SU-DHL-6 (cell line): ENCODE measurements at regions not wholly inside any gene's neighbourhood (a gene's known extent, or its start where the extent isn't known, plus 50 kb on each side); places are given as distances from the start of the nearest gene placed in this dataset.

Experiments
- EZH2phosphoT487 ChIP-seq: fragments of 200-600 bp; sonication (generic), shearing (Covaris generic); conservative IDR thresholded peaks from 2 replicates; pipeline ENCODE4 v1.6.1; 2018; ENCODE audit warnings: mild to moderate bottlenecking, antibody characterized with exemption, low read length, moderate library complexity, mixed read lengths
- TF ChIP-seq, protein P1 (sequence below): fragments of 200-600 bp; sonication (generic); IDR thresholded peaks from one replicate; pipeline ENCODE4 v1.5.1; 2017; ENCODE audit warnings: antibody characterized with exemption, mild to moderate bottlenecking, low read length, moderate library complexity; ENCODE audit not compliant: insufficient read depth, poor library complexity, severe bottlenecking

DNA sequence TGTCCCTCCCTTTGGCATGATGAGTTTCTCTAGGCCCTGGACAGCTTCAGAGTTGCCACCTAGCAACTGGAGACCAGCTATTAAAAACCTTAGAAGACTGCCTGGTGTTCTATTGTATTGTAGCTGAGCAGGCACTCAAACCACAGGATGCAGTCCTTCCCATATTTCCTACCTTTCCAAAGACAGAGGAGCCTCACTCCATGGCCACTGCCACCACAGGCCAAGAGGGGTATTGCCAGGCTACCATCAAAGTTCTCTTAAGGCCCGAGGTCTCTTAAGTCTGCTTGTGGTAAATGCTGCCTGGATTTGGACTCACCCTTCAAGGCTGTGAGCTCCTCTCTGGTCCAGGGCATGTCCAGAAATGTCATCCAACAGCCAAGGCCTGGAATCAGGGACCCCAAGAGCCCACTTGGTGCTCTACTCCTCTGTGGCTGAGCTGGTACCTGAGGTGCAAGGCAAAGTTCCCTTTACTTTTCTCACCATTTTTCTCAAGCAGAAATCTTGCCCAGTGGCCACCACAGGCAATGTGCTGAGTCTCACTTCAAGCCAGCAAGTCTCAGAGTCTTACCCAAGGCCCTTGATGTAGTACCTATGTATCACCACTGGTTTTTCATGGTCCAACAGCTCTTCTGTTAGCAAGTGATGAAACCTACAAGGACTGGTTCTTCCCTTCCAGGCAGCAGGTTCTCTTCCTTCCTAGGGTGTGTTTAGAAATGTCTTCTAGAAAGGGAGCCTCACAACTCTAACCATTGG is 269.4 kb downstream of the AMY1C start:
- TF ChIP-seq, protein P1, sequence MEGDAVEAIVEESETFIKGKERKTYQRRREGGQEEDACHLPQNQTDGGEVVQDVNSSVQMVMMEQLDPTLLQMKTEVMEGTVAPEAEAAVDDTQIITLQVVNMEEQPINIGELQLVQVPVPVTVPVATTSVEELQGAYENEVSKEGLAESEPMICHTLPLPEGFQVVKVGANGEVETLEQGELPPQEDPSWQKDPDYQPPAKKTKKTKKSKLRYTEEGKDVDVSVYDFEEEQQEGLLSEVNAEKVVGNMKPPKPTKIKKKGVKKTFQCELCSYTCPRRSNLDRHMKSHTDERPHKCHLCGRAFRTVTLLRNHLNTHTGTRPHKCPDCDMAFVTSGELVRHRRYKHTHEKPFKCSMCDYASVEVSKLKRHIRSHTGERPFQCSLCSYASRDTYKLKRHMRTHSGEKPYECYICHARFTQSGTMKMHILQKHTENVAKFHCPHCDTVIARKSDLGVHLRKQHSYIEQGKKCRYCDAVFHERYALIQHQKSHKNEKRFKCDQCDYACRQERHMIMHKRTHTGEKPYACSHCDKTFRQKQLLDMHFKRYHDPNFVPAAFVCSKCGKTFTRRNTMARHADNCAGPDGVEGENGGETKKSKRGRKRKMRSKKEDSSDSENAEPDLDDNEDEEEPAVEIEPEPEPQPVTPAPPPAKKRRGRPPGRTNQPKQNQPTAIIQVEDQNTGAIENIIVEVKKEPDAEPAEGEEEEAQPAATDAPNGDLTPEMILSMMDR = no peak
- no peak for TF ChIP-seq EZH2phosphoT487
